K562 (cell line): ENCODE measurements at regions not wholly inside any gene's neighbourhood (a gene's known extent, or its start where the extent isn't known, plus 50 kb on each side); places are given as distances from the start of the nearest gene placed in this dataset.

Experiments used
- ATAC-seq: fragments of 200-7000 bp; cut with Tn5 transposase; 3 replicates; pipeline ENCODE4 v1.9.1; 2020; ENCODE audit warnings: moderate library complexity
- BruUV-seq: library from RNA; stranded (reverse); fragments of 400-500 nt; replicated peaks from 2 replicates; lab custom pipeline; 2021; lab: Mats Ljungman, UMichigan
- CTCF ChIA-PET: fragments of 300-600 bp; formaldehyde crosslinking; extraction: SDS; loops from one replicate; lab custom pipeline; 2021; ENCODE audit warnings: low intra/inter-chr PET ratio; lab: Yijun Ruan, JAX
- POLR2A ChIA-PET: fragments of 300-600, 350-650 bp; sonication (Branson Sonifier 250); formaldehyde crosslinking; extraction: SDS; loops from one replicate; lab custom pipeline; 2021; ENCODE audit warnings: antibody characterized with exemption, inconsistent platforms; lab: Yijun Ruan, JAX
- DNase-seq, 4 experiments: peaks; one replicate each; pipeline versions ENCODE4 v3.0.0 to v3.0.0-alpha.2; 2011 to 2018; ENCODE audit warnings: low spot score in 3 of 4, mixed read lengths in 3 of 4; ENCODE audit errors: extremely low read depth in 1 of 4
- FAIRE-seq: peaks from 2 replicates; lab custom pipeline; 2011; peaks lifted over from hg19 to GRCh38; lab: Jason Lieb, UNC
- H2AFZ ChIP-seq: 2 replicates; pipeline ENCODE4 v1.6.0; 2011; ENCODE audit warnings: low read depth, low read length, control low read depth, inconsistent platforms
- H3K27ac ChIP-seq: fragments of 200-600 bp; 3 replicates; pipeline ENCODE4 v1.8.0; 2011; ENCODE audit warnings: low read depth, mild to moderate bottlenecking, control low read depth, inconsistent platforms, low read length, moderate library complexity, mixed read lengths; ENCODE audit errors: extremely low read depth
- H3K27me3 ChIP-seq, 2 experiments: fragments of 300-600 bp in 1 of 2; 2 replicates in 1 of 2; 3 replicates in 1 of 2; pipeline versions ENCODE4 v1.6.0 to v1.8.0; 2011; ENCODE audit warnings: inconsistent platforms in 2 of 2, low read length in 2 of 2, mild to moderate bottlenecking in 1 of 2, mixed read lengths in 1 of 2, moderate library complexity in 1 of 2; ENCODE audit not compliant: control insufficient read depth in 2 of 2, insufficient read depth in 2 of 2
- H3K36me3 ChIP-seq: fragments of 300-600 bp; 3 replicates; pipeline ENCODE4 v1.8.0; 2011; ENCODE audit warnings: mild to moderate bottlenecking, low read length, inconsistent platforms; ENCODE audit not compliant: control insufficient read depth, insufficient read depth
- H3K4me1 ChIP-seq, 2 experiments: fragments of 200-600 bp in 1 of 2; replicated peaks in 1 of 2; 2 replicates in 1 of 2; 3 replicates in 1 of 2; pipeline versions ENCODE4 v1.5.1 to v1.8.0; 2011; ENCODE audit warnings: inconsistent platforms in 2 of 2, low read length in 2 of 2, mild to moderate bottlenecking in 1 of 2, mixed read lengths in 1 of 2, moderate library complexity in 1 of 2; ENCODE audit not compliant: control insufficient read depth in 2 of 2, insufficient read depth in 2 of 2
- H3K4me2 ChIP-seq: 2 replicates; pipeline ENCODE4 v1.6.1; 2011; ENCODE audit warnings: low read length, control low read depth, inconsistent platforms, mixed read lengths; ENCODE audit not compliant: insufficient read depth
- H3K4me3 ChIP-seq: fragments of 200-600 bp; sonication (generic), shearing (Covaris generic); 2 replicates; pipeline ENCODE4 v1.5.1; 2016; ENCODE audit warnings: control low read depth, inconsistent platforms
- H3K79me2 ChIP-seq: fragments of 200-600 bp; 3 replicates; pipeline ENCODE4 v1.8.0; 2011; ENCODE audit warnings: low read length, inconsistent platforms; ENCODE audit not compliant: control insufficient read depth, insufficient read depth
- H3K9ac ChIP-seq, 2 experiments: 2 replicates each; pipeline versions ENCODE4 v1.6.0 to v1.6.1; 2011; ENCODE audit warnings: low read depth in 2 of 2, low read length in 2 of 2, control low read depth in 1 of 2, inconsistent platforms in 1 of 2, mild to moderate bottlenecking in 1 of 2, mixed read lengths in 1 of 2; ENCODE audit not compliant: insufficient read depth in 1 of 2
- H3K9me1 ChIP-seq: one replicate; pipeline ENCODE4 v1.6.0; 2011; ENCODE audit warnings: inconsistent platforms, mild to moderate bottlenecking, low read length, moderate library complexity; ENCODE audit not compliant: control insufficient read depth, insufficient read depth
- H3K9me3 ChIP-seq: replicated peaks from 2 replicates; pipeline ENCODE4 v1.5.1; 2011; ENCODE audit warnings: low read depth, low read length, inconsistent platforms; ENCODE audit not compliant: control insufficient read depth, insufficient read depth
- H4K20me1 ChIP-seq: replicated peaks from 2 replicates; pipeline ENCODE4 v1.6.1; 2011; ENCODE audit warnings: low read length, inconsistent platforms, mixed read lengths; ENCODE audit not compliant: control insufficient read depth, insufficient read depth
- ARID4B ChIP-seq: sonication (generic); formaldehyde crosslinking; IDR thresholded peaks from 2 replicates; pipeline ENCODE4 v1.8.0; 2022; ENCODE audit warnings: mild to moderate bottlenecking, missing genetic modification reagents
- CHCHD3 ChIP-seq: fragments of 250-450 bp; sonication (Bioruptor Pico); IDR thresholded peaks from 2 replicates; pipeline ENCODE4 v2.1.2; 2022; ENCODE audit warnings: mild to moderate bottlenecking
- CREBBP ChIP-seq: IDR thresholded peaks from one replicate; pipeline ENCODE4 v1.6.1; 2012; ENCODE audit warnings: low read depth, mild to moderate bottlenecking, control low read depth, inconsistent platforms, low read length
- CXXC5 ChIP-seq: fragments of 250-450 bp; sonication (Bioruptor Pico); IDR thresholded peaks from 2 replicates; pipeline ENCODE4 v1.8.0; 2022; ENCODE audit warnings: inconsistent platforms, mild to moderate bottlenecking, moderate library complexity
- ETV6 ChIP-seq, 3 experiments: fragments of 150-350 bp in 1 of 3; sonication (generic) in 1 of 3; formaldehyde crosslinking in 1 of 3; IDR thresholded peaks; 2 replicates each; pipeline versions ENCODE4 v1.6.1 to v1.8.0; 2014 to 2022; ENCODE audit warnings: borderline replicate concordance in 2 of 3, low read depth in 2 of 3, antibody characterized with exemption in 1 of 3, low read length in 1 of 3, mild to moderate bottlenecking in 1 of 3, missing genetic modification reagents in 1 of 3
- HDAC3 ChIP-seq: fragments of 450-650 bp; IDR thresholded peaks from 2 replicates; pipeline ENCODE4 v1.6.1; 2018; ENCODE audit warnings: borderline replicate concordance, mild to moderate bottlenecking, moderate library complexity; ENCODE audit not compliant: partially characterized antibody
- NBN ChIP-seq: fragments of 450-650 bp; IDR thresholded peaks from 2 replicates; pipeline ENCODE4 v1.6.1; 2016; ENCODE audit warnings: low read depth, mild to moderate bottlenecking
- NFYB ChIP-seq: IDR thresholded peaks from 2 replicates; pipeline ENCODE4 v1.6.1; 2011; ENCODE audit warnings: mild to moderate bottlenecking, moderate library complexity; ENCODE audit not compliant: insufficient read length; ENCODE audit errors: extremely low read depth
- TSC22D4 ChIP-seq: fragments of 450-650 bp; IDR thresholded peaks from 2 replicates; pipeline ENCODE4 v1.6.1; 2016; ENCODE audit warnings: missing genetic modification characterization, missing biosample characterization, control low read depth
- ZNF12 ChIP-seq: sonication (generic); formaldehyde crosslinking; IDR thresholded peaks from 2 replicates; pipeline ENCODE4 v1.4.0; 2020; ENCODE audit warnings: mild to moderate bottlenecking, missing genetic modification reagents
- ZNF174 ChIP-seq: fragments of 250-450 bp; sonication (Bioruptor Pico); IDR thresholded peaks from 2 replicates; pipeline ENCODE4 v1.4.0; 2020; ENCODE audit warnings: mild to moderate bottlenecking
- WGBS: fragments of 100-300 bp; shearing (Covaris generic); methylation state at CpG from one replicate; pipeline ENCODE4 v1.1.6; 2016; ENCODE audit warnings: low coverage, mixed read lengths; ENCODE audit not compliant: insufficient coverage; ENCODE audit errors: missing lambda C conversion rate; 5-methylcytosine and 5-hydroxymethylcytosine counted together
- in situ Hi-C: fragments of 300-500 bp; cut with MboI; formaldehyde crosslinking; loops from 4 replicates; pipeline ENCODE4 v1.15.0; 2018; ENCODE audit warnings: inconsistent platforms, mixed read lengths
- intact Hi-C: fragments of 100-400 bp; cut with micrococcal nuclease; formaldehyde crosslinking; loops from 2 replicates; pipeline ENCODE4 v1.14.2; 2022
- TF ChIP-seq, protein P1 (sequence below): sonication (generic); formaldehyde crosslinking; IDR thresholded peaks from 2 replicates; pipeline ENCODE4 v1.8.0; 2023; ENCODE audit warnings: mild to moderate bottlenecking, missing genetic modification reagents
- TF ChIP-seq, protein P2 (sequence below): fragments of 250-450 bp; sonication (Bioruptor Pico); IDR thresholded peaks from 2 replicates; pipeline ENCODE4 v1.8.0; 2022; ENCODE audit warnings: inconsistent platforms

DNA sequence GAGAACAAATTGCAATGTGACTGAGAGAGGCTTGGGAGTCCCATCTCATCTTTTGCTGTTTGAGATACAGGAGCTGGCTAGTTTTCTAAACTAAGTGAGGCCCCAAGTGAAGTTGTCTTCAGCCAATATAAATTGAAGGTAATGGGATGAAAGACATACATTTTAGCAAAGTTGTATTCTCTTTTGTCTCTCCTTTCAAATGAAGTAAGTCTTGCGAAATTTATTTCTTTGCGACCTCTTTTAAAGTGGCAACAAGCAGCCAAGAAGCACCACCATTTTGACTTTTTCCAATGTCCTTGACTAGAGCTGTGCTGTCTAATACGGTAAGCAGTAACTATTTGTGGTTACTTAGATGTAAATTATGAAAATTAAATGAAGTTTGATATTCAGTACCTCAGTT, 385.7 kb downstream of the USP25 start:
- Histone ChIP-seq H3K9ac (no peak overlapping the region), H3K27me3 (no peaks in the 10 kb centered on the region), H3K36me3 (no peaks in the 10 kb centered on the region), H3K4me2 (no peak overlapping the region), H3K79me2 (no peaks in the 10 kb centered on the region), H3K4me1 (no peaks in the 10 kb centered on the region), H2AFZ (no peak overlapping the region), H4K20me1 (no peaks in the 10 kb centered on the region), H3K4me3 (no peak overlapping the region), H3K9me3 (no peaks in the 10 kb centered on the region), H3K27ac (no peak overlapping the region), H3K9me1 (no peaks in the 10 kb centered on the region)
- CTCF ChIA-PET = no interaction called here
- DNase-seq = no peak
- POLR2A ChIA-PET = no interaction called here
- ATAC-seq = no peak
- 0% methylated on average over 3 of the region's 3 CpGs for WGBS
- no TSS peak for BruUV-seq
- in situ Hi-C loops = no loop called here
- intact Hi-C loops = no loop called here
- FAIRE-seq = no peak
- no peak for TF ChIP-seq CXXC5 (CRISPR knock-in tag)
- no peak for TF ChIP-seq ZNF174 (CRISPR knock-in tag)
- TF ChIP-seq, protein P1, sequence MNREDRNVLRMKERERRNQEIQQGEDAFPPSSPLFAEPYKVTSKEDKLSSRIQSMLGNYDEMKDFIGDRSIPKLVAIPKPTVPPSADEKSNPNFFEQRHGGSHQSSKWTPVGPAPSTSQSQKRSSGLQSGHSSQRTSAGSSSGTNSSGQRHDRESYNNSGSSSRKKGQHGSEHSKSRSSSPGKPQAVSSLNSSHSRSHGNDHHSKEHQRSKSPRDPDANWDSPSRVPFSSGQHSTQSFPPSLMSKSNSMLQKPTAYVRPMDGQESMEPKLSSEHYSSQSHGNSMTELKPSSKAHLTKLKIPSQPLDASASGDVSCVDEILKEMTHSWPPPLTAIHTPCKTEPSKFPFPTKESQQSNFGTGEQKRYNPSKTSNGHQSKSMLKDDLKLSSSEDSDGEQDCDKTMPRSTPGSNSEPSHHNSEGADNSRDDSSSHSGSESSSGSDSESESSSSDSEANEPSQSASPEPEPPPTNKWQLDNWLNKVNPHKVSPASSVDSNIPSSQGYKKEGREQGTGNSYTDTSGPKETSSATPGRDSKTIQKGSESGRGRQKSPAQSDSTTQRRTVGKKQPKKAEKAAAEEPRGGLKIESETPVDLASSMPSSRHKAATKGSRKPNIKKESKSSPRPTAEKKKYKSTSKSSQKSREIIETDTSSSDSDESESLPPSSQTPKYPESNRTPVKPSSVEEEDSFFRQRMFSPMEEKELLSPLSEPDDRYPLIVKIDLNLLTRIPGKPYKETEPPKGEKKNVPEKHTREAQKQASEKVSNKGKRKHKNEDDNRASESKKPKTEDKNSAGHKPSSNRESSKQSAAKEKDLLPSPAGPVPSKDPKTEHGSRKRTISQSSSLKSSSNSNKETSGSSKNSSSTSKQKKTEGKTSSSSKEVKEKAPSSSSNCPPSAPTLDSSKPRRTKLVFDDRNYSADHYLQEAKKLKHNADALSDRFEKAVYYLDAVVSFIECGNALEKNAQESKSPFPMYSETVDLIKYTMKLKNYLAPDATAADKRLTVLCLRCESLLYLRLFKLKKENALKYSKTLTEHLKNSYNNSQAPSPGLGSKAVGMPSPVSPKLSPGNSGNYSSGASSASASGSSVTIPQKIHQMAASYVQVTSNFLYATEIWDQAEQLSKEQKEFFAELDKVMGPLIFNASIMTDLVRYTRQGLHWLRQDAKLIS (CRISPR knock-in tag) = no peak
- no peak for TF ChIP-seq NBN
- TF ChIP-seq CHCHD3 = no peak
- TF ChIP-seq HDAC3 = no peak
- TF ChIP-seq, protein P2, sequence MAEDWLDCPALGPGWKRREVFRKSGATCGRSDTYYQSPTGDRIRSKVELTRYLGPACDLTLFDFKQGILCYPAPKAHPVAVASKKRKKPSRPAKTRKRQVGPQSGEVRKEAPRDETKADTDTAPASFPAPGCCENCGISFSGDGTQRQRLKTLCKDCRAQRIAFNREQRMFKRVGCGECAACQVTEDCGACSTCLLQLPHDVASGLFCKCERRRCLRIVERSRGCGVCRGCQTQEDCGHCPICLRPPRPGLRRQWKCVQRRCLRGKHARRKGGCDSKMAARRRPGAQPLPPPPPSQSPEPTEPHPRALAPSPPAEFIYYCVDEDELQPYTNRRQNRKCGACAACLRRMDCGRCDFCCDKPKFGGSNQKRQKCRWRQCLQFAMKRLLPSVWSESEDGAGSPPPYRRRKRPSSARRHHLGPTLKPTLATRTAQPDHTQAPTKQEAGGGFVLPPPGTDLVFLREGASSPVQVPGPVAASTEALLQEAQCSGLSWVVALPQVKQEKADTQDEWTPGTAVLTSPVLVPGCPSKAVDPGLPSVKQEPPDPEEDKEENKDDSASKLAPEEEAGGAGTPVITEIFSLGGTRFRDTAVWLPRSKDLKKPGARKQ (CRISPR knock-in tag) = no peak
- TF ChIP-seq ZNF12 (CRISPR knock-in tag) = no peak
- no peak for TF ChIP-seq TSC22D4 (tag)
- no peak for TF ChIP-seq NFYB
- TF ChIP-seq CREBBP = no peak
- no peak for TF ChIP-seq ARID4B
- TF ChIP-seq ETV6 (IDR thresholded peaks at IDR 0.05; ENCODE audit: borderline replicate concordance in 1 of 2, low read depth in 2 of 2, low read length in 1 of 2) = no peak
- TF ChIP-seq ETV6 (CRISPR knock-in tag; IDR thresholded peaks at IDR 0.05; ENCODE audit: borderline replicate concordance) = no peak
